NCI-H1417 (cell line): ENCODE measurements at regions not wholly inside any gene's neighbourhood (a gene's known extent, or its start where the extent isn't known, plus 50 kb on each side); places are given as distances from the start of the nearest gene placed in this dataset.

Experiments used
- DNase-seq, 3 experiments: peaks; one replicate each; lab custom pipeline; 2025; lab: John Stamatoyannopoulos, UW

DNA sequence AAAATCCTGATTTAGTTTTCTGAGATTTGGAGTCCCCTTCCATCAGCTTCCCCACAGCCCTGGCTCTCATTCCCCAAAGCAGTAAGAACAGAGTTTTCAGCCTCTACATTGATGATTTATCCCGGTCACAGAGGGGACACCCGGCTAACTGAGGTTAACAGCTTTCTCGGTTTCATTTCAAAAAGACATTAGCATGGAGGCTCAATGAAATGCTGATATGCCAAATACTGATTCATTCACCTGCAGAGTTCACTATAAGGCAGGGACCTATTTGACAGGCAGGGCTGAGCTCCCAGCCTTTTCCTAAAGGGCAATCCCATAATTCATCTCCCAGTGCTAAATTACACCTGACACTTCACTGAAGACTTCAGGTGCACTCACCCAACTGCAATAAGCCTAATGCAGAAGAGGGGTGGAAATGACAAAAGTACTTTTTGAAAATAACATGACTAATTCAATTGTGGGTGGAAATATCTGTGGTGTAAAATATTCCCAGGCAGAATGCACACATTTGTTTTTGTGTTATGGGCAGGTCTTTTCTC lies 99.8 kb upstream of the PMFBP1 start:
- peak in 2 of 3 experiments; percentile 5 to 25 for DNase-seq

DNA sequence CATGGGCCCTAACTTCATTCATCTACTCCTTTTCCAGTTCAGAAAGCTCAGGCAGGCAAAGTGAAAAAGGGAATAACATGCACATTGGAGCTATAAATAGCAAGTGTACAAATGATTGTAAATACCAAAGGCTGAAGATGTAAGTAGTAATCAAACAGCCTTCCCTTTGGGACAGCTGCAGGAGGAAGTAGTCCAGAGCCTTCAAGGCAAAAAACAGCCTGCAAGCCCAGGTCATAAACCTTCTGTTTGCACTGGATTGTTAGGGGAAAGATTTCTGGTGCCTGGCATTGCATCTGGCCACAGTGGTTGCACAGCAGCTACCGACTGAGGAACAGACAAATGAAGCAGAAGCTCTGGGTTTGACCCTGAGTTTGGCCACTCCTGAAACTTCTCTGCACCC lies 98.6 kb upstream of the PMFBP1 start:
- DNase-seq: peak in 1 of 3 experiments; percentile 17

DNA sequence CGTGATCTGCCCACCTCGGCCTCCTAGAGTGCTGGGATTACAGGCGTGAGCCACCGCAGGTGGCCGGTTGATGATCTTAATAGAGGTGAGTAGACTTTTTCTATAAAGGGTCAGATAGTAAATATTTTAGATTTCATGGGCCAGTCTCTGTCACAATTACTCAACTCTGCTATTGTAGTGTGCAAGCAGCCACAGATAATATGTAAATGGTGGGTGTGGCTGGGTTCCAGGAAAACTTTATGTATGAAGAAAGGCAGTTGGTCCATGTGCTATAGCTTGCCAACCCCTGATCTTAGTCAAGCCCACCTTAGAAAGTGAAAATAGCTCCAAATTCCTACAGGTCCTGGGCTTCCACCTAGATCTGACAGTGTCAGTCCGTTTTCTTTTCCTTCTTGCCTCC lies 94.9 kb upstream of the PMFBP1 start:
- DNase-seq: no peak

DNA sequence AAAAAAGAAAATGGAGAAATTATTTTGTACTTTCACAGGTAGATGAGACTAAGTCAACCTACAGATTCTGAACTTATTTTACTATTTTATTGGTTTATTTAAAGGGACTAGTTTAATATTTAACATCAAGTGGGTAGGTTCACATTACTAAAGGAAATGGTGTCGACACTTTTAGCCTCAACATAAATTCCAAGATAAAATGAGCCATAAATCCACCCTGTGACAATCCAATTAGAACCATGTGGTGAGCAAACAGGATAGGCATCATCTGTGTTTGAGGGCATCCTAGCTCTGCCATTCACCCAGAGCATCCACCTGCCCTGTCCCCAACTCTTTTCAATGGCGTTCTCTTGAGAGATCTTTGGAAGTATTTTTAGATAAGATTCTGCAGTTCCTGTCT lies 92.8 kb upstream of the PMFBP1 start:
- DNase-seq: peak in 1 of 3 experiments; percentile 17

DNA sequence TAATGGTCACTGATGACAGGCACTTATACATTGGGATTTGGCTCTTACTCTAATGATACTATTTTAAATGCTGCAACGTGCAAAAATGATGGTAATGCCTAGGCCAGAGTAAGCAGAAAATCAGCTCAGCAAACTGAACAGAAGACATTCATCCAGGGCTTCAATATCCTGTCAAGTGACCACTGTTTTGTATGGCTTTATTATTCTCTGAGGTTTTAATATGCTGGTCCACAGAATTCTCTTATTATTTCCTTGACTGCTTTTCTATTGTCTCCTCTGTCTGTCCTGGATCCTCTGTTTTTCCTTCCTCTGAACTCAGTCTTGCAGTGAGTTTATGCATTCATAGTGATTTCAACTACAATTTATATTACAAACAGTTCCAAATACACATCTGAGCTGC lies 90.8 kb upstream of the PMFBP1 start:
- no peak for DNase-seq

DNA sequence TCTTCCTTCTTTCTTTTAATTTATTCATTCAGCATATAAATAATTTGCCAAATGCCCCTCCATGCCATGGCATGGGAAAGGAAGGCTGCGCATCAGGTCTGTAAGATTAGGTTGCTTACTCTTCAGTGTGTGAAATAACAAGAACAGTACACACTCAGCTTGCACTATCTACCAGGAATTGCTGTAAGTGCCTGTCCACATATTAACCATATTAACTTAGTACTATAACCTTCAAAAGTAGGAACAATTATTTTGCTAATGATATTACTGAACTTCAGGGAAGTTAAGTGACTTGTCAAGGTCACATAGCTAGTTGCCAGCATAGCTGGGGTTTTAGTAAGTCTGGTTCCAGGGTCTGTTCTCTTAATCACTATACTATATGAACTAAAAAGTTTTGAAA lies 89.2 kb upstream of the PMFBP1 start:
- DNase-seq: no peak

DNA sequence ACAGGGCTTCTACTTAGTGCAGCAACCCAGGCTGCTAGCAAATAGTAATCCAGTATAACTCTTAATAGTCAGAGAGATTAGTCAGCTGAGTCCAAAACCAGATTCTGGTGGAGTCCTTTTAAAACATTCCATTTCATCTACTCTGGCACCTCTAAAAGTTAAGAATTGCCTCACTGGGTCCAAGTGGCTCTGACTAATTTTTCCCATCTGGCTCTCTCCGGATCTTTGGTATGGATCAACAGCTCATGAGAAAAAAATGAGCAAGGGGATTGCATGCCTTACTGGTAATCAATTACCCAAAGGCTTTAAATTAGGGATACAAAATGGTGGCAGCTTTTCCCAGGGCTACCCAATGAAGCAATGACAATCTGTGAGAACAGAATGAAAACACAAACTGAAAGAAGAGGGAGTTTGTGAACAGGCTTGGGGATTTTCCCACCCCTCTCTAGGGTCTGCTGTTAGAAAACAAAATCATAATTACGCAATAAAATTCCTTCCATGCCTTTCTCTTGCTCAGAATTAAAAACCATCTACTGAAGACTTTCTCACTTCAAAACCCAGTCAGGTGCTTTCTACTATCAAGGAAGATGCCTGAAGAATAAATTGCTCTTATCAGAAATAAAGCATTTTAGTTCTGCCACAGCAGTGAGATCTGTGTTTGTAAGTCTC lies 84.6 kb upstream of the PMFBP1 start:
- DNase-seq: no peak

DNA sequence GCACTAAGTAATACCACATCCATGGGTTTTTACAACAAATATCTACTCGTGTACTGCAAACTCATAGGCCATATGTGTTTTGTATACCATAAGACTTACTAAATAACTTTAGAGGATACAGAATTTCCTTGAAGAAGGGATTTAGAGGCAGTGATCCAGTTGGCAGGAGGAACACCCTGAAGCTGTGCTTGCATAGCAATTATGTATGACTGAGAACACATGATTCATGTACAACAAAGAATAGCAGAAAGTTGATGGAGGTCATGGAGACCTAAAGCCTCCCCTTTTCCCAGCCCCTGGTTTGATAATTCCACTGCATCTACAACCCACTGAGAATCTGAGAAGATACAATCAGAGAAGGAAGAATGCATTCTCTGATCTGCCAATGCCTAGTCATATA lies 83.8 kb upstream of the PMFBP1 start:
- no peak for DNase-seq

DNA sequence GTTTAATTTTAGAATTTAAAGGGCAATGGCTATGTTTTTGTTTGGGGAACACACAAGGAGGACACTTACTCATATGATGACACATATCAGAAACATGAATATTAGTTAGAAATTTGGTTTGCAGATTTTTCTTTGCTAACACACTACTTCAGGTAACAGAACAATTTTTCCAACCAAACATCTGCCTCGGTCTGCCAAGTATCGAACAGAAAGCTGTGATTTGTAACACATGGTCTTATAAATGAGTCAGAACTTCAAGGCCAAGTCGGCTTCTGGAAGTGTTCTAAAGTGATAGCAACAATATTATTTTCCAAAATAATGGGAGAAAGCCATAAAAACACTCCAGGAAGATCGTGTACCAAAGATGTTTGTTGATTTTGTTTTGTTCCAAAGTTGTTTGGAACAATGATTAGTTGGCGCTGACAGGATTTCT lies 75.9 kb upstream of the PMFBP1 start:
- DNase-seq: no peak

DNA sequence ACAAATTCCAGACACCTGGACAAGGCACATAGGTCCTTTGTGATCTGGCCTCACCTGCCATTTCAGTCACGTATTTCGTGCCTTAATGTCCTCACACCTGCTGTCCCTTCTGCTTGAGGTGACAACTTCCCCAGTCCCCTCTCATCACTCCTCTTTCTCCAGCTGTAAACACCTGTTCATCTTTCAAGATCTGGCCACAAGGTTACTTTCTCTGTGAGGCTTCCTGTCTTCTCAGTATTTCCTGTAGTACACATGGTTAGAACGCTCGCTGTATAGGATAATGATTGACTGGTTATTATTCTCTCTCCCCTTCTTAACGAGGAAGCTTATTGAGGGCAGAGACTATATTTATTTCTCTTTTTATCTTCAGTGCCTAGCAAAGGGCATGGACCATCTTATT lies 74.5 kb upstream of the PMFBP1 start:
- DNase-seq: peak in 1 of 3 experiments; percentile 53

DNA sequence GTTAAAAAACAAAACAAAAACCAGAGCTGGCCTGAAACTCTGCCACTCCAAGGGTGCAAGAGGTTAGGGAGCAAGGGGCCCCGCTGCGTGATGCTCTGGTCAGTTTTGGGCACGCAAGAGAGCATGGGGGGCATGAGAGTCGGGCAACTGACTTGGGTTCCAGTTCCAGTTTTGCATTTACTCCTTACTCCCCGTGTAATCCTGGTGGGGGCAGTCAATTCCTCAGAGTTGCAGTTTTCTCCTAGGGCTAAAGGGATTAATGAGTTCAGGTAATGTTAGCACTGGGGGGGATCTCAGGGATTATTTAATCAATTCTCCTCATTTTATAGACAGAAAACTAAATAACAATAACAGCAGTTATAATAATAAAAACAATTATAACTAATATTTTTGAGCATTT lies 72.9 kb upstream of the PMFBP1 start:
- no peak for DNase-seq

DNA sequence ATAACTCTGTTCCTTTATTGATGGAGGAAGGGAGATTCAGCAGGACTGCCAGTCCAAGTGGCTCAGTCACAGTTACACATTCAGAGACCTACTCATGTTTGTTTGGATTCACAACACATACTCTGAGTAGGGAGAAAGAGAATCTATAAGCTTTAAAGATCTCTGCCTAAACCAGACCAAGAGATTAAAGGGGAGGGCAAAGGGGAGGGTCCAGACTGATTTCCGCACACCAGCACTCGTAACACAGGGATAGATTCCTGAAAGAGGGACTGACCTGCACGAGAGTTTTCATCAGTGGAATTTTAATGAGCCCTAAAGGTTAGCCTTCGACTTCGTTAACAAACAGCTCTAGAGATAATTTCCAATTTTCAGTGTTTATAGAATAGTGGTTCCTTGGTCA lies 71.7 kb upstream of the PMFBP1 start:
- DNase-seq: no peak

DNA sequence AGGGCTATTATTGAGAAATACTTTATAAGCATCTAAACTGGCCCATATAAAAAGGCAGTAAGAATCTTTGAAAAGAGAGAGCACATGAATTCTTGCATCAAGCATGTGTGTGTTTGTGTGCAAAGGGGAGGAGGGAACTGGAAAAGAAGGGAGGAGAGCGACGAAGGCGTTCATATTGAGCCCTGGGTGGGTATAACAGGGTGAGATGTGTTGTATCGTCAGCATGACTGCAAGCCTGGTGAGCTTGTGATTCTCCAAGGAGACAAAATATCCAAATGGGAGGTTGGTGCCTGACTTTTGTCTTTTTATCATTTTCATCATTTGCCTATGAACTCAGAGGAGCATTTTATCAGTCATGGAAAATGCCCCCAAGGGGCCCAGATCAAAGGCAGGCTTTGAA lies 70.8 kb upstream of the PMFBP1 start:
- DNase-seq: no peak

DNA sequence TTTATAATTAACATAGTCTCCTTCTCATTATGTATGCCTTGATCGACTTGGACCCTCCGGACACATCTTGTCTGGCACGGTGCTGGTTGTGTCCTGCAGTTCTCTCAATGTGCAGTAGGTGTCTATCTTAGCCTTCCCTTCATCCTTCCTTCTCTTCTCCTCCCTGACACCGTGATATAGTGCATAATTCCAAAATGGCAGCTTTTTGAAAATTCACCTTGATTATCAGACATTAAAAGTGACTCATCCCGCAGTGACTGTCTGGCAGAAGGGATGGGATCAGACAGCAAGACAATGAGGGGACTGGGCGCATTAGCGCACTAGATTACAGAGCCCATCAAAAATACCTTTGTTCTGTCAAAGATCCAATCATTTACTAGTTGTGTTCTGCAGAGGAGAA lies 70.0 kb upstream of the PMFBP1 start:
- DNase-seq: peak; percentile 3 to 70 (median 11)

DNA sequence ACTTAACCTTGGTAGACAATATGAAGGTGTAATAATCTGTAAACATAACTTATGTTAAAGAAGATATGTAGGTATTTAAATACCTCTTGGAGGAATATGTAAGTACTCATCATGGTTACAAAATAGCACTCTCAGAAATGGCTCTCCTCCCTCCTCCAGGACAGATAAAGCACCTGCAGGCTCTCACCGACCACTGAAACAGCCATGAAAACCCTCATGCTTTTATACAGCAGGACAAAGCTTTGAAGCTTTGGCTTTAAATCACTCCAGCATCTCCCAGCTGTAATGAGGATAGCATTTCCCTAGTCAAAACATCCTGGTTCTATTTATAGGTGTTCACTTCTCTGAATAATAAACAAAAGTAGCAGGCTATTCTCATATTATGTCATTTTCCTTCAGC lies 69.1 kb upstream of the PMFBP1 start:
- DNase-seq: peak; percentile 28 to 81 (median 32)

DNA sequence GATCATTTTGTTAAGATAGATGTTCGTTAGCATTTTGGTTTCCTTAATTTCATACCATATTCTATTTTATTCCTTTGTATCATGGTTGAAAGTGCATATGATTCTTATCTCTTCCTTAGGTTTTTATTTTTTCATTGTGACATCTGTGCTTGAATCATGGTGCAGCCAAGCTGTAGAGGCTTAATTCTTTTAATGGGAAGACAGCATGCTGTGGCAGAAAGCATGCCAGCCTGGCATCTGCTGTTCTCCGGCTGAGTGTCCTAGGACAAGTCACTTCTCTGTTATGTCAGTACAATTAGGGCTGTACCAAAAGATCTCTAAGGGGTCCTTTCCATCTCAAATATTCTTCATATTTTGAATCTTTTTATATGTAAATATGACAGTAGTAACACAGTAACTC lies 68.5 kb upstream of the PMFBP1 start:
- DNase-seq: no peak

DNA sequence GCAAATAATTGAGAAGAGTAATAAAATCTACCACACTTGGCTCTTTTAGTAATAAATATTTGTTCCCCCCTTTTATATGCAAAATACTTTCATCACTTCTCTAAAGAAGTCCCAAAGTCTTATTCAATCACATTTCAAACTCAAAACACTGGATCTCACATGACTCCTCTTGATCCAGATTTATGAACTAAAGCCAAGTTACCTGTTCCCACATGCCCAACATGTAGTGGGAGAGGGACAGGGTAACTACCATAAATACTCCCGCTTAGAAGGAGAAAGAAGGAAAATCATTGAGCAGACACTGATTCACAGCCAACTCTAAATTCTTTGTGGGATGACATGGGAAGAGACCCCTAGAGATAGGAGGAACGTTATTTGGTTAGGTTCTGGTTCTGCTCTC lies 64.9 kb upstream of the PMFBP1 start:
- DNase-seq: no peak

DNA sequence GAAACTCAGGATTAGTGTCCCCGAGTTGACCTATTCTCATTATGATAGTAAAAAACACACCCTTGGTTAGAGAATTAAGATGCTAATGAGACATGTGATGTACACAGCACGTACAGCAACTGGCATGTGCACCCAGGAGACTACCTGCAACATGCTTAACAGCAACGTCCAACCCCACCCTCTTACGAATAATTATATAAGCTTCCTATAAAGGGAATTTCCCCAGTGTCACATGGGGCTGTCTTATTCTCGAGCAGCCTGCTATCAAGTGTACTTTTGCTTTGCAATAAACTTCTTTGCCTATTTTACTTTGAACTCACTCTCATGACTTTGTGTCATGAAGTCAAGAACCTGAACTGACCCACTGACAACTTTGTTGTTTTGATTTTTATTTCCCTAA lies 62.4 kb upstream of the PMFBP1 start:
- no peak for DNase-seq

DNA sequence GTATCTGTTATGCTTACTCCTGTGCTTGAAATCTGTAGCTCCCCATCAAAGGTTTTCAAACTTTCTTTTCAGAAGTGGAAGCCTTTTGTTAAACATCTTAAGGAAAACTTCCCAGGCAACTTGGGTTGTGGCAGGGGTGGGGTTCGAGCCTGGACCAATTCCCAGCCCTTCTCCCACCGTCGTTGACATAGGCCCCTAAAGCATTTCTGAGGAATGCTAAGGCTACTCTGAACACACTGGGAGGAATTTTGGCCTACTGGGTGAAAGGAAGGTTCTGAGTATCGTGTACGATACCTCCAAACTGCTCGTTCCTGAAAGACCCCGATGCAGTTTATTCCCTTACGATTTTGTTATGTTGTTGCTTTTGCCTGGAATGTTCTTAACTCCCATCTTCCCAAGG lies 56.1 kb upstream of the PMFBP1 start:
- no peak for DNase-seq

DNA sequence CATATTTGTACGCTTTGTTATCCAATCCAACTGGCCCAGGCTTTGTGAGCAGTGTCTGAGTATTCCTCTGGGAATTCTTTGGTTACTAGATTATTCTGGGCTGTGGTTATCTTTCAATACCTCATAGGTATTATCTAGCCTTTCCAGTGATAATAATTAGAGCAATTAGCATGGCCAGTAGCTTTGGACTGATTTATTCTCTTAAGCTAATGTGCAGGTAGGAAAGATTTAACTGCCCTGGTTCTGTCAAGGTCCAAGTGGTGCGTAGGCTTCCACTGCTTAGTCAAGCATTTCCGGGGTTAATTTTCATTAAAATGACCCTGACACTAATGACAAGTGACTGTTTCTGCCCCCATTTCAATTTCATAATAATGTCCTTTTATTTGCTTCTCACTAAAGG lies 54.2 kb upstream of the PMFBP1 start:
- no peak for DNase-seq

DNA sequence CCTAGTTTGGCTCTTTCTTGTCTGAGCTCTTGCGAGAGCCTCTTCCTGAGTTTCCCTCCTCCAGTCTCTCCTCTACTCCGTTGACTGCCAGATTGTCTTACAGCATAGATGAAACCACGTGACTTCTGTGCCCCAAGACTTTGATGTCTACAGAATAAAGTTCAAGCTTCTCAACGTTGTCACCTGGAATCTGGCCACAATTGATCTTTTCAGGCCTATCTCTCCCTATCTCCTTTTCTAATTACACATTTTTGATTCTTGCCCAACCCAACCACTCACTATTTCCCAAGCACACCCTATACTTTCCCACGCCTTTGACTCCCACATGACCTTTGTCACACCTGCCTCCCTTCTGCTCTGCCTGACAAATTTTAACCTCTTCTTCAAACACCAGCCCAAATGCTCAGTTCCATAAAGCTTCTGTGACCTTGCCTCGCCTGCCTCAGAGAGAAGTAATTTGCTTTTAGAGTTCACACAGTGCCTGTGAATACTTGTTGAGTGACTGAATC lies 52.4 kb upstream of the PMFBP1 start:
- DNase-seq: no peak

DNA sequence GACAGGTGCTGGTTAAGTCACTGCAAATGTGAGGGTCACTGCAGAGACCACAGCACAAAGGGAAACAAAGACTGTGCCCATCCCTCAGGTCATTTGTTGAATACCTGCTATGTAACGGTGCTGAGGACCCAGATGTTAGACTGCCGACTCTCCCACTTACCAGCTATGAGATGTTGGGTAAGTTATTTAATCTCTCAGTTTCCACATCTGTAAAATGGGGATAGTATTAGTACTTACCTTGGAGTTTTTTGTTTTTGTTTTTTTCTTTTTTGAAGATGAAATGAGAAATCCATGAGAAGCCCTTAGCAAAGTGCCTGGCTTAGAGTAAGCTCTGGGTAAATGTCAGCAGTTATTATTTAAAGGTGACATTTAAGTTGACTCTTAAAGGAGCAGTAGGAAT lies 50.5 kb upstream of the PMFBP1 start:
- DNase-seq: no peak
